ENCODE measurements at regions not wholly inside any gene's neighbourhood (a gene's known extent, or its start where the extent isn't known, plus 50 kb on each side); places are given as distances from the start of the nearest gene placed in this dataset.

GRCh38 chr1:181909010-181909409, 152.5 kb downstream of the ZNF648 start:
- TF ChIP-seq, protein P1, sequence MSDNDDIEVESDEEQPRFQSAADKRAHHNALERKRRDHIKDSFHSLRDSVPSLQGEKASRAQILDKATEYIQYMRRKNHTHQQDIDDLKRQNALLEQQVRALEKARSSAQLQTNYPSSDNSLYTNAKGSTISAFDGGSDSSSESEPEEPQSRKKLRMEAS (IDR thresholded peaks at IDR 0.05) = no peak
- TF ChIP-seq REST (IDR thresholded peaks at IDR 0.05; ENCODE audit: low read depth) = no peak
- TF ChIP-seq YY1 (IDR thresholded peaks at IDR 0.05; ENCODE audit: low read depth) = no peak
- no peak for TF ChIP-seq ZBTB7A (IDR thresholded peaks at IDR 0.05; ENCODE audit: low read depth)
- no peak for TF ChIP-seq CEBPB (IDR thresholded peaks at IDR 0.05)
- TF ChIP-seq EP300 (IDR thresholded peaks at IDR 0.05; ENCODE audit: borderline replicate concordance) = no peak
- no peak for TF ChIP-seq NFIC (IDR thresholded peaks at IDR 0.05)
- TF ChIP-seq TEAD4 (IDR thresholded peaks at IDR 0.05) = no peak
- TF ChIP-seq CREB1 (IDR thresholded peaks at IDR 0.05; ENCODE audit: low read depth) = no peak
- TF ChIP-seq FOXM1 (IDR thresholded peaks at IDR 0.05; ENCODE audit: borderline replicate concordance, low read depth) = no peak
- no peak for TF ChIP-seq EGR1 (IDR thresholded peaks at IDR 0.05)
- TF ChIP-seq, protein P2, sequence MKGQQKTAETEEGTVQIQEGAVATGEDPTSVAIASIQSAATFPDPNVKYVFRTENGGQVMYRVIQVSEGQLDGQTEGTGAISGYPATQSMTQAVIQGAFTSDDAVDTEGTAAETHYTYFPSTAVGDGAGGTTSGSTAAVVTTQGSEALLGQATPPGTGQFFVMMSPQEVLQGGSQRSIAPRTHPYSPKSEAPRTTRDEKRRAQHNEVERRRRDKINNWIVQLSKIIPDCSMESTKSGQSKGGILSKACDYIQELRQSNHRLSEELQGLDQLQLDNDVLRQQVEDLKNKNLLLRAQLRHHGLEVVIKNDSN (IDR thresholded peaks at IDR 0.05) = no peak
- TF ChIP-seq TAF1 (IDR thresholded peaks at IDR 0.05; ENCODE audit: low read depth) = no peak

- TF ChIP-seq RAD21 (IDR thresholded peaks at IDR 0.05; ENCODE audit: low read depth) (no peak), YY1 (IDR thresholded peaks at IDR 0.05; ENCODE audit: low read depth) (no peak), CEBPB (IDR thresholded peaks at IDR 0.05) (no peak), REST (IDR thresholded peaks at IDR 0.05; ENCODE audit: low read depth) (no peak), ZBTB7A (IDR thresholded peaks at IDR 0.05; ENCODE audit: low read depth) (no peak), EGR1 (IDR thresholded peaks at IDR 0.05) (no peak), NFIC (IDR thresholded peaks at IDR 0.05) (no peak), EP300 (IDR thresholded peaks at IDR 0.05; ENCODE audit: borderline replicate concordance) (no peak), TEAD4 (IDR thresholded peaks at IDR 0.05) (no peak), FOXM1 (IDR thresholded peaks at IDR 0.05; ENCODE audit: borderline replicate concordance, low read depth) (no peak), TCF12 (IDR thresholded peaks at IDR 0.05; ENCODE audit: low read depth) (no peak), TAF1 (IDR thresholded peaks at IDR 0.05; ENCODE audit: low read depth) (no peak), CREB1 (IDR thresholded peaks at IDR 0.05; ENCODE audit: low read depth) (no peak)
- TF ChIP-seq, protein P2 (IDR thresholded peaks at IDR 0.05) = no peak
- TF ChIP-seq, protein P1 (IDR thresholded peaks at IDR 0.05) = no peak
Measured at GRCh38 chr1:181906631-181907030, 154.9 kb downstream of the ZNF648 start.

DNA sequence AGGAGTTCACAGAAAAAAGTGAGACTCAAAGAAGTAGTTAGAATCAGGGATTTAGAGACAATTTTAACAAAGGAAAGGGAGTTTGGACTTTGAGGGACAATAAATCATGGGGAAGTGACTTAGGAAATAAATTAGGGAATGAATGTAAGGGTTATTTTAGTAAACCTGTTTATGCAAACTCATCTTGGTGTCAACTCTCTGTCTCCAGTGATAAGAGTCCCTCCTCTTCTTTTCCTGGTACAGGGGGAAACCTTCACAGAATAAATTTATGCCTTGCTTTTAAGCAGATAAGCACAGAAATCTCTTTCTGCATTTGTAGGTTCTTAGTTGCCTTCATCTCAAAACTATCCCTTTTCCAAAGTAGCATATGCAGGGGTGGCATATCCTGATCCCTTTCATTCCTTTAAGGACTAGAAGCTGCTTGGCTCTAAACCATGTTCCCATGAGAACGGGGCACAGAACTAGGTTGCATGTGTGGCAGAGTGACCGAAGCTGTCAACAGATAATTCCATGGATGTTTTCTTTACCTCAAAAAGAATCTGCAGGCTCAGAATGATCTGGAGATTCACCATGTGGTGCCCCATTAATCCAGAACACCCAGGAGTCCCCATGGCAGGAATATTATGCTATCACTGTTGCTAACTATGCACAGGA, 155.4 kb downstream of the ZNF648 start:
- TF ChIP-seq TAF1 (IDR thresholded peaks at IDR 0.05; ENCODE audit: low read depth) = no peak
- no peak for TF ChIP-seq TCF12 (IDR thresholded peaks at IDR 0.05; ENCODE audit: low read depth)
- no peak for TF ChIP-seq RAD21 (IDR thresholded peaks at IDR 0.05; ENCODE audit: low read depth)
- no peak for TF ChIP-seq REST (IDR thresholded peaks at IDR 0.05; ENCODE audit: low read depth)
- TF ChIP-seq CREB1 (IDR thresholded peaks at IDR 0.05; ENCODE audit: low read depth) = no peak
- TF ChIP-seq TEAD4 (IDR thresholded peaks at IDR 0.05) = no peak
- TF ChIP-seq EGR1 (IDR thresholded peaks at IDR 0.05) = no peak
- TF ChIP-seq, protein P2 (IDR thresholded peaks at IDR 0.05) = no peak
- no peak for TF ChIP-seq ZBTB7A (IDR thresholded peaks at IDR 0.05; ENCODE audit: low read depth)
- no peak for TF ChIP-seq YY1 (IDR thresholded peaks at IDR 0.05; ENCODE audit: low read depth)

DNA sequence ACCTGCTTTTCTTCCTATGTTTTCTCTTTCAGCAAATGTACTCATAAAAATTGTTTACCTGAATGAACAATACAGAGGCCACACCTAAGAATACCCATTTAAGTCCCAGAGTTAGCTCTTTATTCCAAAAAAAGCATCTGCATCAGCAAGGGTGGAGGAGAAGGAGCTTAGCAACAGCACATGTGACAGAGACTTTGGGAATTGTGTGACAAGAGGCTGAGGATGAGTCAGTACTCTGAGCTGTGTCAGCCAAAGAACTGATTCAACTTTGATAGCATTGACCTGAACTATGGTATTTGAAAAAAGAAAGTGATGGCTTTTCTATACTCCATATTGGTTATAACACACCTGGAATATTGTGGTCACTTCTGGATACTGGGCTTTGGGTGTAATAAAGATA, 162.7 kb downstream of the ZNF648 start:
- no peak for TF ChIP-seq NFIC (IDR thresholded peaks at IDR 0.05)
- TF ChIP-seq, protein P1 (IDR thresholded peaks at IDR 0.05) = no peak

Data from Ishikawa (cell line).